ENCODE measurements at regions not wholly inside any gene's neighbourhood (a gene's known extent, or its start where the extent isn't known, plus 50 kb on each side); places are given as distances from the start of the nearest gene placed in this dataset.

- TF ChIP-seq CTCF (IDR thresholded peaks at IDR 0.05) = no peak
- no peak for TF ChIP-seq FOXP4 (CRISPR knock-in tag; IDR thresholded peaks at IDR 0.05)
- no peak for TF ChIP-seq ZNF219 (CRISPR knock-in tag; IDR thresholded peaks at IDR 0.05; ENCODE audit: borderline replicate concordance)
- no peak for TF ChIP-seq RORB (CRISPR knock-in tag; IDR thresholded peaks at IDR 0.05)
- TF ChIP-seq SMAD4 (CRISPR knock-in tag; IDR thresholded peaks at IDR 0.05) = no peak
- TF ChIP-seq NR2C2 (CRISPR knock-in tag; IDR thresholded peaks at IDR 0.05) = no peak
- no peak for TF ChIP-seq JUN (CRISPR knock-in tag; IDR thresholded peaks at IDR 0.05)
- no peak for TF ChIP-seq E2F5 (CRISPR knock-in tag; IDR thresholded peaks at IDR 0.05)
These were observed 135.5 kb upstream of the CPM start (continued) for GRCh38 chr12:69068448-69068847.

GRCh38 chr12:69069479-69069878 lies 136.5 kb upstream of the CPM start:
- no peak for ATAC-seq
- Mint-ChIP-seq H3K9me3 (peaks cover 6% of the 10 kb centered on the region; the same call in 1 of the 2 replicates), H3K4me1 (peaks cover 24% of the 10 kb centered on the region; the same call in 1 of the 2 replicates), H3K27me3 (ENCODE audit: low read depth) (no peaks in the 10 kb centered on the region), H3K27ac (no peak overlapping the region), H3K36me3 (no peaks in the 10 kb centered on the region), H3K4me3 (no peak overlapping the region)
- DNase-seq (ENCODE audit: low spot score) = no peak
- POLR2A ChIA-PET = no interaction called here
- TF ChIP-seq EMX1 (CRISPR knock-in tag; IDR thresholded peaks at IDR 0.05) = no peak
- no peak for TF ChIP-seq ZNF416 (CRISPR knock-in tag; IDR thresholded peaks at IDR 0.05)
- TF ChIP-seq IRF1 (CRISPR knock-in tag; IDR thresholded peaks at IDR 0.05) = no peak
- no peak for TF ChIP-seq JUN (CRISPR knock-in tag; IDR thresholded peaks at IDR 0.05)
- no peak for TF ChIP-seq E2F5 (CRISPR knock-in tag; IDR thresholded peaks at IDR 0.05)
- no peak for TF ChIP-seq ZNF396 (CRISPR knock-in tag; IDR thresholded peaks at IDR 0.05; ENCODE audit: borderline replicate concordance)
- no peak for TF ChIP-seq AFF4 (CRISPR knock-in tag; IDR thresholded peaks at IDR 0.05; ENCODE audit: borderline replicate concordance)
- CTCF ChIA-PET = interaction anchor here (0.7 kb wide), 3 partner anchors 60 to 219 kb away, joined by 3 to 6 read pairs (median 3); no protein-coding TSS in a partner anchor
